NCI-H1048 (cell line): ENCODE measurements at regions not wholly inside any gene's neighbourhood (a gene's known extent, or its start where the extent isn't known, plus 50 kb on each side); places are given as distances from the start of the nearest gene placed in this dataset.
"Not testable (repeated sequence)": the region's sequence is repeated elsewhere in the genome, so short reads cannot be mapped to it uniquely, and the experiment has no call there.

Experiments used
- DNase-seq: peaks from one replicate; lab custom pipeline; 2025; lab: John Stamatoyannopoulos, UW

GRCh38 chr5:68115584-68115983 is 100.0 kb upstream of the PIK3R1 start:
- no peak for DNase-seq

GRCh38 chr5:68114378-68115040 is 101.0 kb upstream of the PIK3R1 start:
- DNase-seq = no peak

GRCh38 chr5:68112658-68113057 is 102.9 kb upstream of the PIK3R1 start:
- no peak for DNase-seq

GRCh38 chr5:68110894-68111293 is 104.7 kb upstream of the PIK3R1 start:
- DNase-seq = no peak

GRCh38 chr5:68110264-68110663 is 105.3 kb upstream of the PIK3R1 start:
- DNase-seq = no peak

DNA sequence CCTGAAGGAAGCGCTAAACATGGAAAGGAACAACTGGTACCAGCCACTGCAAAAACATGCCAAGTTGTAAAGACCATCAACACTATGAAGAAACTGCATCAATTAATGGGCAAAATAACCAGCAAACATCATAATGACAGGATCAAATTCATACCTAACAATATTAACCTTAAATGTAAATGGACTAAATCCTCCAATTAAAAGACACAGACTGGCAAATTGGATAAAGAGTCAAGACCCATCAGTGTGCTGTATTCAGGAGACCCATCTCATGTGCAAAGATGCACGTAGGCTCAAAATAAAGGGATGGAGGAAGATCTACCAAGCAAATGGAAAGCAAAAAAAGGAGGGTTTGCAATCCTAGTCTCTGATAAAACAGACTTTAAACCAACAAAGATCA is 111.3 kb upstream of the PIK3R1 start:
- DNase-seq = not testable (repeated sequence)

GRCh38 chr5:68103297-68103696 is 112.3 kb upstream of the PIK3R1 start:
- not testable (repeated sequence) for DNase-seq

DNA sequence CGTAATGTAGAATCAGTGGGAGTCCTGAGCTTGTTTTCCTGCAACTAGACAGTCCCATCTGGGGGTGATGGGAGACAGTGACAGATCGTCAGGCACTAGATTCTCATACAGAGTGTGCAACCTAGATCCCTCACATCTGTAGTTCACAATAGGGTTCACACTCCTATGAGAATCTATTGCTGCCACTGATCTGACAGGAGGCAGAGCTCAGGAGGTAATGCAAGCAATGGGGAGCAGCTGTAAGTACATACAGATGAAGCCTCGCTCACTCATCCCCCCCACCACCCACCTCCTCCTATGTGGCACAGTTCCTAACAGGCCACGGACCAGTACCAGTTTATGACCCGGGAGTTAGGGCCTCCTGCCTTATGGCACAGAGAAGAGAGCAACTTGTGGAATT is 116.2 kb upstream of the PIK3R1 start:
- no peak for DNase-seq

DNA sequence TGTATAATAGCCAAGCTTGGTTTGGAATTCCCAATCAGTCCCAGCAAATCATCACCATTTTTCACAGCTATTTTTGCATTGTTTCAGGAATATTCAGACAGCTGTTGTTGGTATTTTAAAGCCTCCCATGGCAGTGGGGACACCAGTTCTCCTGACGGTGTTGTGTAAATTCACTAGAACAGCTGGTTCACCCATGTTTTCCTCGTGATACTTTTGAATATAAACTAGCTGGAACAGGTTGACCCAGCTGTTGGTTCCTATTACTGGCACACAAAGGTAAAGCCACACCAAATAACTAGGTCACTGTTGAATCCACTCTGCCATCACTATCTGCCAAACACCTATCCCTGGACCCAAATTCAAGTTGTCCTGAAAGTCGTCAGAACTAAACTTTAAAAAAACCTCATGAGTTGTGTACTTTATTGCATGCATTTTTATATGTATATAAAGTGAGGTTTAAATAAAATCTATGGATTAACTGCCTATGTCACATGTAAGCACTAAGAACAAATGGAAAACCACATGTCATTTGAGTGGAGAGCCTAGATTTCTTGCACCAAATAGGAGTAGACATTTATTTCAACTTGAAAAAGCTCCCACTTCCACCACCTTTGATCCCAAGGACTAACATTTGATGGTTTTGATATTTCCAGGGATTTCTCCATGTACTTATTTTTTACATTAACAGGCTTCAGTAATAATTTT is 121.9 kb upstream of the PIK3R1 start:
- DNase-seq = no peak

DNA sequence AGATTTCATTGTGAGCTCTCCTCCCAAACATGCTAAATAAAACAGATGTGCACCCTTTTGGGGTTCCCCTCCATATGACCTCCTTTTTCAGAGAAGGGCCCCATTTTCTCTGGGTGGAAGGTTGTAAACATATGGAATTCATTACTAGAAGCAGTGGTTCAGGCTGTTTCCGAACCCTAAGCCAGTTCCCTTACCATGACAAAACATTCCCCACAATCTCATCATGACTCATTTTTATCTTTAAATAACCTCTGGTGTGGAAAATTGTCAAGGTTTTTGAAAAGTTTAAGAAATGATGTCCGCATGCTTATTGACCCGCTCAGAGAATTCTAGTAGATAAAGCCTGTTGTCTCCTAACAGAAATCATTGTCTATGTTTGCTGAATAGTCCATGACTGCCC is 127.3 kb upstream of the PIK3R1 start:
- no peak for DNase-seq

DNA sequence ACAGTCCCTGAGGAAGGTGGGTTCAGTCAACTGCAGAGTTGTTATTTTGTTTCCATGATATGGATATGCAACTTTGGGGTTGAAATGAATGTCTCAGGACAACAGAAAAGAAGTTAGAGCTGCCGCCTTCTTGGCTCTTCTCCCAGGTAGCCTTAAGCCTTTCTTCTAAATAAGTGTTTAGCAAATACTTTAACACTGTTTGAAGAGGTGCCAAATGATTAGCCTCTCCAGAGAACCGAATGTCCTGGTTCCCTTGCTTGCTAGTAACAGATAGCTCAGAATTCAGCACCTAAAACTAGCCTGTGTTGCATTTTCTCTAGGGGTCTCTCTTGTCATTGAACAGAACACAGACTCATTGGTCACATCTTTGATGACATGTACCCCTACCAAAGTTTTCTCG is 127.7 kb upstream of the PIK3R1 start:
- no peak for DNase-seq

GRCh38 chr5:68086857-68087256 is 128.7 kb upstream of the PIK3R1 start:
- DNase-seq = no peak

GRCh38 chr5:68086439-68086838 is 129.1 kb upstream of the PIK3R1 start:
- no peak for DNase-seq

GRCh38 chr5:68084396-68084795 is 131.2 kb upstream of the PIK3R1 start:
- no peak for DNase-seq

DNA sequence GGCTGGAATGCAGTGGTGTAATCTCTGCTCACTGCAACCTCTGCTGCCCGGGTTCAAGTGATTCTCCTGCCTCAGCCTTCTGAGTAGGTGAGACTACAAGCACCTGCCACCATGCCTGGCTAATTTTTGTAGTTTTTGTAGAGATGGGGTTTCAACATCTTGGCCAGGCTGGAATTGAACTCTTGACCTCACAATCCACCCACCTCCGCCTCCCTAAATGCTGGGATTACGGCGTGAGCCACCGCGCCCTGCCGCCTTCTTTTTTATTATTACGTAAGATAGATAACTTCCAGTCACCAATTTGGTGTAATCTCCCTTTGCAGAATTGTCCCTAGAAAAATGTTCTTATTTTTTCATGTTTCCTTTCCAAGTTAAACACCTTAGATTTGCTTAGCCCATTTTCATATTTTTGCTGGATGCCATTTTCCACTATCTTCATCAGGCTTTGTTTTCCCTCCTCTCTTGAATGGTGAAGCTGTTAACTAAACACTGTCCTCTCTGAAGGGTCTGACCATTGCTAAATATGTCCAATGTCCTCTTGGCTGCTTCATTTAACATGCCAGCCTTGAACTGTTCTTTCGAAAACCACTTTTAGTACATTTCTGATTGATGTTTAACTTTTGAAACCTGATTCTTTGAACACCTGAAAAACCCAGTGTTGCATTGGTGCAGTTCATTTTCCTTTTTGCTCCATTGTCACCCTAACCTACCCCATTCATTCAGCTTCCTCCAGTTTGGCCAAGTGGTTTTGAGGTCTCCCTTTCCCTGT is 135.1 kb upstream of the PIK3R1 start:
- DNase-seq = no peak

DNA sequence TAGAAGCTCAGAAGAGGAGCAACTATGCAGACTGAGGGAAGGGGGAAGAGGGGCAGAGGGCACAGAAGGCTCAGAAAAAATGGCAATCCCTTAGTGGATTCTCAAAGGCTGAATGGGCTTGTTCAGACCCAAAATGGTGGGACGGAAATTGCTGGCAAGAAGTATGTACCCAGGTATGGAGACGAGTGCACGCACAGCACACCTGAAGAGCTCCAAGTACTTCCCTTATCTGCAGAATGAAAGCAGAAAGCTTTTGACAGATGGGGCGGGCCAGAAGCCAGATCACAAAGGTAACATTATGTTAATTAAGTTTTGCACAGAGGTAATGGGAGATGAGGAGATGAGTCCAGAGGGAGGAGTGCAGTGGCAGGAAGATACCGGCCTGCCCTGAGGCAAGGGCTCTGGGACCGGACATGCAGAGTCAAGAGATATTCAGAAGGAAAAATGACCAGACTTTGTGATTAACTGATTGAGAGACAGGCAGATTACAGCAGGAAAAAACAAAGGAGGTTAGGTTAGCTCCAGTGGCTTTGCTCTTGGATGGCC is 138.1 kb upstream of the PIK3R1 start:
- DNase-seq = no peak

DNA sequence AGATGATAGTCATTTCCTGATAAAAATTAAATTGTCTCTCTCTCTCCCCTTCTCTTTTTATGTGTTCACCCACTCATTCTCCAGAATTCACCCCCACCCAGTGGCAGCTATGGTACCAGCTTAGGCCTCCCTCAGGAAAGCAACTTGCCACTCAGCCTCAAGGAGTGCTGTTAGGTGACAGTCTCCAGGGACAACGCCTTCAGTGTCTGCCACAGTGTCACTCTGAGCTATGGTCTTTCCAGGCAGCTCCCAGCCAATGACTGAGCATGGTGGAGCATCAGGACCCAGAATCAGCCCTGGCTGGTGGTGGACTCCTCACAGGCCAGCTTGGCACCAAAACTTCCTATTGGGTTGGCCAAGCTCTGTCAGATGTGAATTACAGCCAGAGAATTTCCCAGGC is 140.9 kb upstream of the PIK3R1 start:
- no peak for DNase-seq

GRCh38 chr5:68074048-68074632 is 141.4 kb upstream of the PIK3R1 start:
- no peak for DNase-seq

DNA sequence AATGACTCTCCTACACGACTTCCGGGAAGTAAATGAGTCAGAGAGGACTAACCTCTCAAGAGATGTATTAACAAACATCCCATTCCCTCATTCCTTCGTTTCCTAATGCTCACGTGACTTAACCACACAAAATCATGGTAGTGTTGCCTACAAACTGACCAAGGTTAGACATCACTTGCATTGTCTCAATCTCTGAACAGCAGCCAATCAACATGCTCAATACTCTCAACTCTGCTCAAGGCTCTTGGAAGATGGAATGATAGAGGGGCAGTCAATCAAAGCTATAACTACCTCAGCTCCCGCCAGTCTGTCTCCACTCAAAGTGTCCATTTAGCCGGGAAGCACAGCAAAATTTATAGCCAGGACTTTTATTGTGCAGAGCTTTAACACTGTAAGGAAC is 143.8 kb upstream of the PIK3R1 start:
- DNase-seq = no peak

DNA sequence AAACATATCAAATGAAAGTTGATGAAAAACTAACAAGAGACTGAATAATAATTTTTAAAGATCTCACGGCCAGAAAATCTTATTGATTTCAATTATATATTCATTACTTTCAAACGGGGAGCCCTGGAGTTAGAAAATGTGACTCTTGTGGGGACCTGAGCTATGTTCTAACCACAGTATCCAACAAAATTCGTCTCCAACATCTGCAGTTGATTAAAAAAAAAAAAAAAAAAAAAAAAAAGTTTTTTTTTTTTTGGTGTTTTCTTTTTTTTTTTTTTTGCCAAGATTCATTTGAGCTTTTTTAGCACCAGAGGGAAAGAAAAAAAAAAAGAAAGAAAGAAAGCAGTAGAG is 144.3 kb upstream of the PIK3R1 start:
- no peak for DNase-seq

DNA sequence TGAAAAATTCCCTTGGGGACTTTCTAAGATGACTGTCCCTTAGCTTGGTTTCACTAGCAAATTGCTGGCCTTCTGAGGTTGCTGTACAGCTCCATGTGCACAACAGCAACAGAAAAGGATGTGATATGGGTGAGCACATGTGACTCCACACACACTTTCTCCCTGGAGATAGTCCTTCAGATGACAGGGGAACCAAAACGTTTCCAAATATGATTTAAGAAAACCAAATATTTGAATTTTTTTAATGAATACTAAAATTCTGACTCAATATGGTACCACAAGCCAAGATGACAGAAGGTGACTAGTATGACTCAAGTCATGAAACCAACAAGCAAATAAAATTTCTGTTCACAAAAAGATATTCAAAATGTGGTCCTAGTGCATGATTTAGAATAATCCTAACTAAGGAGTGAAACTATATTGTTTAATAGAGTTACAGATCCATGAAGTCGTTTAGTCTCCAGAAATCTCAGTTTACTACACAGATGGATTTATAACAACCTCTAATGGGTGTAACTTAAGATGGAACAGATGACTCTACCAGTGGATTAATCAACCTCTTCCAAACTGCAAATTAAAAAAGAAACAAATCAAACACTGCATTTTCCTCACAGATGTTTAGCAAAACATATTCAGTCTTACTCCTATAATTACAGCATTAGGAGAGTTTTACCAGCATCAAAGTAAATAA is 144.8 kb upstream of the PIK3R1 start:
- DNase-seq = no peak

- DNase-seq = no peak
These were observed 147.5 kb upstream of the PIK3R1 start for GRCh38 chr5:68067976-68068603.
